ENCODE measurements at regions not wholly inside any gene's neighbourhood (a gene's known extent, or its start where the extent isn't known, plus 50 kb on each side); places are given as distances from the start of the nearest gene placed in this dataset.
"Not testable (repeated sequence)": the region's sequence is repeated elsewhere in the genome, so short reads cannot be mapped to it uniquely, and the experiment has no call there.

- in situ Hi-C loops (cut with HindIII; ENCODE audit: low sequenced_read_pairs), result no loop called here
- no peak overlapping the region for H3K4me3 ChIP-seq (ENCODE audit: low read depth, low read length)
- DNase-seq (ENCODE audit: low read depth, low spot score), result no peak
- TF ChIP-seq CTCF (IDR thresholded peaks at IDR 0.05; ENCODE audit: low read depth, low read length), result no peak
These were observed 58.9 kb downstream of the OR5AK2 start for GRCh38 chr11:57047610-57048009.

GRCh38 chr11:57049749-57050148 is 61.0 kb downstream of the OR5AK2 start:
- TF ChIP-seq CTCF (IDR thresholded peaks at IDR 0.05; ENCODE audit: low read depth, low read length), result no peak
- in situ Hi-C loops (cut with HindIII; ENCODE audit: low sequenced_read_pairs), result no loop called here
- DNase-seq (ENCODE audit: low read depth, low spot score), result no peak
- no peak overlapping the region for H3K4me3 ChIP-seq (ENCODE audit: low read depth, low read length)

GRCh38 chr11:57054817-57055216 is 66.1 kb downstream of the OR5AK2 start:
- in situ Hi-C loops (cut with HindIII; ENCODE audit: low sequenced_read_pairs), result no loop called here
- no peak for TF ChIP-seq CTCF (IDR thresholded peaks at IDR 0.05; ENCODE audit: low read depth, low read length)
- DNase-seq (ENCODE audit: low read depth, low spot score), result no peak
- no peak overlapping the region for H3K4me3 ChIP-seq (ENCODE audit: low read depth, low read length)

- in situ Hi-C loops (cut with HindIII; ENCODE audit: low sequenced_read_pairs), result no loop called here
- no peak for DNase-seq (ENCODE audit: low read depth, low spot score)
- TF ChIP-seq CTCF (IDR thresholded peaks at IDR 0.05; ENCODE audit: low read depth, low read length), result no peak
- H3K4me3 ChIP-seq (ENCODE audit: low read depth, low read length), result no peak overlapping the region
These were observed 67.0 kb downstream of the OR5AK2 start for GRCh38 chr11:57055744-57056143.

- TF ChIP-seq CTCF (IDR thresholded peaks at IDR 0.05; ENCODE audit: low read depth, low read length), result no peak
- in situ Hi-C loops (cut with HindIII; ENCODE audit: low sequenced_read_pairs), result no loop called here
- DNase-seq (ENCODE audit: low read depth, low spot score), result no peak
- no peak overlapping the region for H3K4me3 ChIP-seq (ENCODE audit: low read depth, low read length)
These were observed 68.0 kb downstream of the OR5AK2 start for GRCh38 chr11:57056735-57057134.

GRCh38 chr11:57057561-57057960 is 68.8 kb downstream of the OR5AK2 start:
- H3K4me3 ChIP-seq (ENCODE audit: low read depth, low read length), result no peak overlapping the region
- TF ChIP-seq CTCF (IDR thresholded peaks at IDR 0.05; ENCODE audit: low read depth, low read length), result no peak
- in situ Hi-C loops (cut with HindIII; ENCODE audit: low sequenced_read_pairs), result no loop called here
- DNase-seq (ENCODE audit: low read depth, low spot score), result no peak

- in situ Hi-C loops (cut with HindIII; ENCODE audit: low sequenced_read_pairs); H3K4me3 ChIP-seq (ENCODE audit: low read depth, low read length); DNase-seq (ENCODE audit: low read depth, low spot score): not testable (repeated sequence)
These were observed 74.2 kb downstream of the OR5AK2 start for GRCh38 chr11:57062957-57063356.

All from astrocyte of the spinal cord (primary cell).